HepG2 (cell line): ENCODE measurements at regions not wholly inside any gene's neighbourhood (a gene's known extent, or its start where the extent isn't known, plus 50 kb on each side); places are given as distances from the start of the nearest gene placed in this dataset.

Experiments
- ATAC-seq: fragments of 200-7000 bp; cut with Tn5 transposase; 3 replicates; pipeline ENCODE4 v1.9.1; 2020; ENCODE audit warnings: mild to moderate bottlenecking, moderate library complexity
- BruUV-seq: library from RNA; stranded (reverse); fragments of 400-500 nt; replicated peaks from 2 replicates; lab custom pipeline; 2021; lab: Mats Ljungman, UMichigan
- CTCF ChIA-PET: fragments of 300-600 bp; formaldehyde crosslinking; extraction: SDS; loops from one replicate; lab custom pipeline; 2021; ENCODE audit warnings: low total read pairs, inconsistent platforms, low intra/inter-chr PET ratio; lab: Yijun Ruan, JAX
- POLR2A ChIA-PET: fragments of 350-600 bp; sonication (Branson Sonifier 250); formaldehyde crosslinking; loops from one replicate; lab custom pipeline; 2020; ENCODE audit warnings: antibody characterized with exemption, inconsistent platforms; lab: Yijun Ruan, JAX
- DNase-seq: peaks from one replicate; pipeline ENCODE4 v3.0.0-alpha.2; 2015; ENCODE audit warnings: low spot score
- FAIRE-seq: peaks from 3 replicates; lab custom pipeline; 2011; peaks lifted over from hg19 to GRCh38; lab: Jason Lieb, UNC
- H2AFZ ChIP-seq: one replicate; pipeline ENCODE4 v1.6.1; 2011; ENCODE audit warnings: low read length, inconsistent platforms
- H3K27ac ChIP-seq: fragments of 300-600 bp; 3 replicates; pipeline ENCODE4 v1.8.0; 2011; ENCODE audit warnings: mixed run types, mild to moderate bottlenecking, mixed read lengths, low read length, inconsistent platforms; ENCODE audit not compliant: insufficient read depth; ENCODE audit errors: extremely low read length
- H3K27me3 ChIP-seq, 2 experiments: fragments of 200-600 bp in 1 of 2; 2 replicates in 1 of 2; 3 replicates in 1 of 2; pipeline versions ENCODE4 v1.6.0 to v1.8.0; 2011; ENCODE audit warnings: low read length in 2 of 2, mild to moderate bottlenecking in 2 of 2, moderate library complexity in 2 of 2, inconsistent platforms in 1 of 2; ENCODE audit not compliant: insufficient read depth in 2 of 2, control insufficient read depth in 1 of 2
- H3K36me3 ChIP-seq, 2 experiments: fragments of 200-600 bp in 1 of 2; replicated peaks in 1 of 2; 2 replicates in 1 of 2; 3 replicates in 1 of 2; pipeline versions ENCODE4 v1.5.1 to v1.8.0; 2011; ENCODE audit warnings: low read length in 2 of 2, inconsistent platforms in 1 of 2; ENCODE audit not compliant: insufficient read depth in 2 of 2, control insufficient read depth in 1 of 2
- H3K4me1 ChIP-seq: 2 replicates; pipeline ENCODE4 v1.5.1; 2012; ENCODE audit warnings: low read length, inconsistent platforms; ENCODE audit not compliant: insufficient read depth
- H3K4me2 ChIP-seq: 2 replicates; pipeline ENCODE4 v1.6.0; 2011; ENCODE audit warnings: low read depth, low read length, inconsistent platforms
- H3K4me3 ChIP-seq, 3 experiments: fragments of 200-600 bp in 1 of 3; sonication (generic), shearing (Covaris generic) in 1 of 3; replicated peaks in 1 of 3; 2 replicates each; pipeline ENCODE4 v1.5.1; 2011 to 2016; ENCODE audit warnings: low read length in 3 of 3, inconsistent platforms in 2 of 3, low read depth in 2 of 3, mild to moderate bottlenecking in 2 of 3, control low read depth in 1 of 3, mixed read lengths in 1 of 3; ENCODE audit not compliant: insufficient read depth in 1 of 3
- H3K79me2 ChIP-seq: one replicate; pipeline ENCODE4 v1.6.1; 2011; ENCODE audit warnings: low read length, inconsistent platforms; ENCODE audit not compliant: insufficient read depth
- H3K9ac ChIP-seq: 2 replicates; pipeline ENCODE4 v1.6.0; 2011; ENCODE audit warnings: mild to moderate bottlenecking, low read depth, low read length, inconsistent platforms; ENCODE audit not compliant: insufficient read depth
- H3K9me3 ChIP-seq: 2 replicates; pipeline ENCODE4 v1.5.1; 2012; ENCODE audit warnings: mild to moderate bottlenecking, low read length
- H4K20me1 ChIP-seq: 2 replicates; pipeline ENCODE4 v1.6.0; 2011; ENCODE audit warnings: inconsistent platforms, mild to moderate bottlenecking, low read length, moderate library complexity; ENCODE audit not compliant: insufficient read depth
- ARNT2 ChIP-seq: sonication (generic); formaldehyde crosslinking; IDR thresholded peaks from 2 replicates; pipeline ENCODE4 v1.8.0; 2022; ENCODE audit warnings: mild to moderate bottlenecking, low read depth, missing genetic modification reagents, moderate library complexity
- ATRX ChIP-seq: sonication (generic); formaldehyde crosslinking; IDR thresholded peaks from 2 replicates; pipeline ENCODE4 v1.4.0; 2020; ENCODE audit warnings: missing genetic modification reagents, borderline replicate concordance
- GABPB1 ChIP-seq: IDR thresholded peaks from 2 replicates; pipeline ENCODE4 v1.6.1; 2016; ENCODE audit warnings: mild to moderate bottlenecking, missing genetic modification reagents, moderate library complexity, missing compliant biosample characterization
- LBX2 ChIP-seq: sonication (generic); formaldehyde crosslinking; IDR thresholded peaks from 2 replicates; pipeline ENCODE4 v1.5.0; 2020; ENCODE audit warnings: missing genetic modification reagents, mild to moderate bottlenecking, borderline replicate concordance
- SNAPC5 ChIP-seq: sonication (generic); formaldehyde crosslinking; IDR thresholded peaks from 2 replicates; pipeline ENCODE4 v1.8.1; 2023; ENCODE audit warnings: mild to moderate bottlenecking, missing genetic modification reagents, borderline replicate concordance
- TSC22D2 ChIP-seq: sonication (generic); formaldehyde crosslinking; IDR thresholded peaks from 2 replicates; pipeline ENCODE4 v1.5.1; 2020; ENCODE audit warnings: missing genetic modification reagents, mild to moderate bottlenecking, borderline replicate concordance
- ZFYVE20 ChIP-seq: sonication (generic); formaldehyde crosslinking; IDR thresholded peaks from 2 replicates; pipeline ENCODE4 v1.8.0; 2023; ENCODE audit warnings: low read depth, mild to moderate bottlenecking, moderate library complexity, missing genetic modification reagents, borderline replicate concordance
- ZMAT3 ChIP-seq: sonication (generic); formaldehyde crosslinking; conservative IDR thresholded peaks from 2 replicates; pipeline ENCODE4 v1.7.0; 2021; ENCODE audit warnings: missing genetic modification reagents
- WGBS: methylation state at CpG from one replicate; pipeline ENCODE4 v1.1.6; 2017; ENCODE audit warnings: low lambda C conversion rate; 5-methylcytosine and 5-hydroxymethylcytosine counted together
- in situ Hi-C: cut with HindIII; loops from 2 replicates; pipeline ENCODE4 v1.10.0; 2017; ENCODE audit warnings: low pct_unique_long_range_greater_than_20kb; ENCODE audit not compliant: extremely low pct_ligation_motif_present
- intact Hi-C: fragments of 100-400 bp; cut with micrococcal nuclease; formaldehyde crosslinking; loops from one replicate; pipeline ENCODE4 v1.10.0; 2022; ENCODE audit not compliant: unreplicated experiment

GRCh38 chr1:193846876-193847604 is 660.6 kb upstream of the B3GALT2 start:
- TF ChIP-seq SNAPC5: no peak
- Histone ChIP-seq H3K79me2 (no peaks in the 10 kb centered on the region), H2AFZ (no peak overlapping the region), H4K20me1 (no peaks in the 10 kb centered on the region), H3K36me3 (no peaks in the 10 kb centered on the region), H3K27me3 (no peaks in the 10 kb centered on the region), H3K9ac (no peak overlapping the region), H3K9me3 (no peaks in the 10 kb centered on the region), H3K27ac (no peak overlapping the region), H3K4me2 (no peak overlapping the region), H3K4me1 (no peaks in the 10 kb centered on the region), H3K4me3 (no peak overlapping the region)
- POLR2A ChIA-PET: no interaction called here
- in situ Hi-C loops (no loop called here), intact Hi-C loops (no loop called here)
- DNase-seq: no peak
- BruUV-seq: no TSS peak
- 2% methylated on average over 2 of the region's 2 CpGs for WGBS
- CTCF ChIA-PET: no interaction called here
- FAIRE-seq: no peak
- ATAC-seq: no peak

- Histone ChIP-seq H3K27me3 (no peaks in the 10 kb centered on the region), H3K4me1 (no peaks in the 10 kb centered on the region), H3K27ac (no peak overlapping the region), H3K9ac (no peak overlapping the region), H3K79me2 (no peaks in the 10 kb centered on the region), H2AFZ (no peak overlapping the region), H4K20me1 (no peaks in the 10 kb centered on the region), H3K36me3 (no peaks in the 10 kb centered on the region), H3K4me2 (no peak overlapping the region), H3K9me3 (no peaks in the 10 kb centered on the region), H3K4me3 (no peak overlapping the region)
- TF ChIP-seq GABPB1 (CRISPR knock-in tag) (no peak), ZMAT3 (CRISPR knock-in tag) (no peak), ATRX (no peak), TSC22D2 (CRISPR knock-in tag) (no peak), ARNT2 (CRISPR knock-in tag) (no peak), ZFYVE20 (CRISPR knock-in tag) (no peak), LBX2 (CRISPR knock-in tag) (no peak)
- 2% methylated on average over 3 of the region's 3 CpGs for WGBS
- no peak for DNase-seq
- intact Hi-C loops (no loop called here), in situ Hi-C loops (no loop called here)
- ChIA-PET CTCF (no interaction called here), POLR2A (no interaction called here)
- ATAC-seq: no peak
- no peak for FAIRE-seq
- BruUV-seq: no TSS peak
Observed at GRCh38 chr1:193846411-193846810, 660.0 kb upstream of the B3GALT2 start.
